CD4-positive, CD25-positive, alpha-beta regulatory T cell (primary cell): ENCODE measurements at regions not wholly inside any gene's neighbourhood (a gene's known extent, or its start where the extent isn't known, plus 50 kb on each side); places are given as distances from the start of the nearest gene placed in this dataset.

ENCODE experiments used
- ATAC-seq, 2 donors: fragments of 150-1000 bp; cut with Tn5 transposase; one replicate each; pipeline ENCODE4 v1.10.0; 2021; ENCODE audit warnings: low read depth in 2 of 2, moderate number of reproducible peaks in 2 of 2, moderate library complexity in 1 of 2
- DNase-seq, 3 donors: peaks; one replicate each; pipeline versions ENCODE4 v3.0.0 to v3.0.0-alpha.2; 2012 to 2022; ENCODE audit warnings: mixed read lengths in 1 of 3
- H3K27ac ChIP-seq: one replicate; pipeline ENCODE4 v1.7.0; 2013; ENCODE audit warnings: mild to moderate bottlenecking, low read length; ENCODE audit not compliant: insufficient read depth, poor library complexity, severe bottlenecking
- H3K27me3 ChIP-seq: one replicate; pipeline ENCODE4 v1.7.0; 2013; ENCODE audit warnings: low read length; ENCODE audit not compliant: control insufficient read depth, insufficient read depth
- H3K36me3 ChIP-seq: one replicate; pipeline ENCODE4 v1.7.0; 2013; ENCODE audit warnings: mild to moderate bottlenecking, low read length, moderate library complexity; ENCODE audit not compliant: control insufficient read depth, insufficient read depth
- H3K4me1 ChIP-seq: 2 replicates; pipeline ENCODE4 v1.7.0; 2013; ENCODE audit warnings: mild to moderate bottlenecking, low read length; ENCODE audit not compliant: insufficient read depth, control insufficient read depth, poor library complexity, severe bottlenecking
- H3K4me3 ChIP-seq: one replicate; pipeline ENCODE4 v1.7.0; 2013; ENCODE audit warnings: low read depth, mild to moderate bottlenecking, low read length, moderate library complexity
- H3K9me3 ChIP-seq, 2 experiments: 1 replicate in 1 of 2; 2 replicates in 1 of 2; pipeline ENCODE4 v1.7.0; 2013; ENCODE audit warnings: low read length in 2 of 2, mild to moderate bottlenecking in 1 of 2, moderate library complexity in 1 of 2; ENCODE audit not compliant: control insufficient read depth in 2 of 2
- H3K27ac Mint-ChIP-seq, 3 donors: one replicate each; pipeline ENCODE4 v1.8.0; 2020 to 2022; ENCODE audit warnings: mild to moderate bottlenecking in 3 of 3, mixed read lengths in 3 of 3, moderate library complexity in 2 of 3
- H3K27me3 Mint-ChIP-seq: one replicate; pipeline ENCODE4 v1.8.0; 2022; ENCODE audit warnings: mild to moderate bottlenecking, mixed read lengths
- H3K36me3 Mint-ChIP-seq: one replicate; pipeline ENCODE4 v1.8.0; 2020; ENCODE audit warnings: mixed read lengths
- H3K4me1 Mint-ChIP-seq, 4 donors: one replicate each; pipeline ENCODE4 v1.8.0; 2020 to 2022; ENCODE audit warnings: mixed read lengths in 4 of 4, mild to moderate bottlenecking in 1 of 4
- H3K4me3 Mint-ChIP-seq, 4 donors: one replicate each; pipeline ENCODE4 v1.8.0; 2020 to 2022; ENCODE audit warnings: mild to moderate bottlenecking in 4 of 4, mixed read lengths in 4 of 4, moderate library complexity in 3 of 4
- H3K9me3 Mint-ChIP-seq, 7 donors: one replicate each; pipeline ENCODE4 v1.8.0; 2020 to 2022; ENCODE audit warnings: mixed read lengths in 7 of 7, mild to moderate bottlenecking in 3 of 7, moderate library complexity in 2 of 7

DNA sequence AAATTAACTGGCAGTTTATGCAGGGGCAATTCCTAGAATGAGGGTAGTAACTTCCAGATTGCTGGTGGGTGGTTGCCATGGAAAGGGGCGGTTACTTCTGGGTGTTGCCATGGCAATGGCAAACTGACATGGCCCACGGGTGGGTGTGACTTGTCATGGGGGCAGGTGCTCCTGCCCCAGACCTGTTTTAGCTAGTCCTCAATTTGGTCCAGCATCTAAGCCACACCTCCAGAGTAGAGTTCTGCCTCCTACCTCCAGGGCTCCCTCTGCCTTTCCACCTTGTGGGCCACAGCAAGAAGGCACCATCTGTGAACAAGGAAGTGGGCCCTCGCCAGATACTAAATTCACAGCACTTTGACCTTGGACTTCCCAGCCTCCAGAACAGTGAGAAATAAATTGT, 148.7 kb downstream of the TFCP2L1 start:
- no peaks in the 10 kb centered on the region for H3K27me3 Mint-ChIP-seq
- no peaks in the 10 kb centered on the region for H3K4me1 Mint-ChIP-seq
- H3K4me3 Mint-ChIP-seq, result no peak overlapping the region
- H3K36me3 Mint-ChIP-seq, result no peaks in the 10 kb centered on the region
- H3K4me1 ChIP-seq, result no peaks in the 10 kb centered on the region
- H3K27me3 ChIP-seq, result no peaks in the 10 kb centered on the region
- ATAC-seq (no peak), DNase-seq (peak in 1 of 3 donors; percentile 1)
- H3K4me3 ChIP-seq, result no peak overlapping the region
- no peaks in the 10 kb centered on the region for H3K9me3 ChIP-seq
- H3K9me3 Mint-ChIP-seq, result peaks cover 0 to 7% (median 0%) of the 10 kb centered on the region in 7 donors
- H3K27ac ChIP-seq, result no peak overlapping the region
- H3K27ac Mint-ChIP-seq, result no peak overlapping the region
- no peaks in the 10 kb centered on the region for H3K36me3 ChIP-seq

GRCh38 chr2:121137571-121137970, 147.4 kb downstream of the TFCP2L1 start:
- H3K27ac Mint-ChIP-seq, result no peak overlapping the region
- no peaks in the 10 kb centered on the region for H3K4me1 Mint-ChIP-seq

GRCh38 chr2:121140734-121141133, 144.3 kb downstream of the TFCP2L1 start:
- H3K4me3 Mint-ChIP-seq, result no peak overlapping the region
- H3K36me3 Mint-ChIP-seq, result no peaks in the 10 kb centered on the region
- ATAC-seq (no peak), DNase-seq (no peak)
- no peak overlapping the region for H3K27ac ChIP-seq
- no peaks in the 10 kb centered on the region for H3K27me3 Mint-ChIP-seq
- H3K4me3 ChIP-seq, result no peak overlapping the region
- H3K9me3 Mint-ChIP-seq, result peaks cover 0 to 6% (median 2%) of the 10 kb centered on the region in 7 donors
- no peak overlapping the region for H3K27ac Mint-ChIP-seq
- no peaks in the 10 kb centered on the region for H3K4me1 ChIP-seq
- no peaks in the 10 kb centered on the region for H3K36me3 ChIP-seq
- H3K9me3 ChIP-seq, result no peaks in the 10 kb centered on the region
- H3K27me3 ChIP-seq, result no peaks in the 10 kb centered on the region
- no peaks in the 10 kb centered on the region for H3K4me1 Mint-ChIP-seq

More at GRCh38 chr2:121137571-121137970, 147.4 kb downstream of the TFCP2L1 start:
- DNase-seq (no peak), ATAC-seq (no peak)
- Histone ChIP-seq H3K27me3 (no peaks in the 10 kb centered on the region), H3K9me3 (no peaks in the 10 kb centered on the region), H3K36me3 (no peaks in the 10 kb centered on the region), H3K4me1 (no peaks in the 10 kb centered on the region), H3K27ac (no peak overlapping the region), H3K4me3 (no peak overlapping the region)
- Mint-ChIP-seq H3K36me3 (no peaks in the 10 kb centered on the region), H3K4me3 (no peak overlapping the region), H3K27me3 (no peaks in the 10 kb centered on the region), H3K9me3 (peaks cover 0 to 7% (median 0%) of the 10 kb centered on the region in 7 donors)

DNA sequence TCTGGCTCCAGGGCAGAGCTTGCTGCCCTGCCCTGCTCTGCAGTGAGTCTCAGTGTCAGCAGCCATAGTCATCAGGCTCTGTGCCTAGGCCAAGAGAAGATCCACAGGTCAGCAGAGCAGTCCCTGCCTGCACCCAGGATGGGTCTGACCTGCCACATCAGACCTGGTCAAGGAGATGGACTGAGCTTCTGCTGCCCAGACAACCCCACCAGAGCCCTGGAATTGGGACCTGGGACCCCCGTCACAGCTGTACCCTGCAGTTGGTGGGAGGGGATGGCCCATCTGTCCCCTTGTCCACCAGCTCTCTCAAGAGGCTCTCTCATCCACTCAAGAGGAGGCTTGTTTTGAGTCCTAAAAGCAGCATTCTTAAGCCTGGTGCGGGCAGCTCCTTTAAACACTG, 142.6 kb downstream of the TFCP2L1 start:
- Mint-ChIP-seq H3K27ac (no peak overlapping the region), H3K4me1 (no peaks in the 10 kb centered on the region), H3K36me3 (no peaks in the 10 kb centered on the region), H3K27me3 (no peaks in the 10 kb centered on the region), H3K9me3 (peaks cover 0 to 5% (median 2%) of the 10 kb centered on the region in 7 donors), H3K4me3 (no peak overlapping the region)
- no peaks in the 10 kb centered on the region for H3K36me3 ChIP-seq
- no peak overlapping the region for H3K27ac ChIP-seq
- DNase-seq (no peak), ATAC-seq (no peak)
- H3K9me3 ChIP-seq, result no peaks in the 10 kb centered on the region
- no peaks in the 10 kb centered on the region for H3K27me3 ChIP-seq
- H3K4me1 ChIP-seq, result no peaks in the 10 kb centered on the region
- no peak overlapping the region for H3K4me3 ChIP-seq

DNA sequence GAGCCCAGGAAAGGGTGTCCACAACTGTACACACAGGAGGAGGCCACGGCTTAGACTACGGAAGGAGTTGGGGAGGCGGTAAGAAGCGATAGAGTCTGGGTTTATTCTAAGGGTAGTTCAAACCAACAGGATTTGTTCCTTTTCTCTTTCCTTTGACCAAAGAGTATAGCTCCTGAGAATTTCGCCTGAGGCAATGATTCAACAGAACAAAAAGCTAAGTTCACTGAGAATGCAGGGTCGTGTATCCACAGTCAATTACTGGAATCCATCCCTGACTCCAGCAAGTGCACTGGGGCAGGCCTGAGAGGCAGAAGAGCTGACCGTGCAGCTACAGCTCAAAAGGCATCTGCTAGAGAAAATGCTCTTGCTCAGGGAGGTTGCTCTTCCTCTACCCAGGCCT, 140.9 kb downstream of the TFCP2L1 start:
- DNase-seq (no peak), ATAC-seq (no peak)
- Mint-ChIP-seq H3K4me1 (no peaks in the 10 kb centered on the region), H3K27me3 (no peaks in the 10 kb centered on the region), H3K9me3 (peaks cover 0 to 4% (median 2%) of the 10 kb centered on the region in 7 donors), H3K36me3 (no peaks in the 10 kb centered on the region), H3K4me3 (no peak overlapping the region), H3K27ac (no peak overlapping the region)
- Histone ChIP-seq H3K36me3 (no peaks in the 10 kb centered on the region), H3K27ac (no peak overlapping the region), H3K4me1 (no peaks in the 10 kb centered on the region), H3K4me3 (no peak overlapping the region), H3K27me3 (no peaks in the 10 kb centered on the region), H3K9me3 (no peaks in the 10 kb centered on the region)

DNA sequence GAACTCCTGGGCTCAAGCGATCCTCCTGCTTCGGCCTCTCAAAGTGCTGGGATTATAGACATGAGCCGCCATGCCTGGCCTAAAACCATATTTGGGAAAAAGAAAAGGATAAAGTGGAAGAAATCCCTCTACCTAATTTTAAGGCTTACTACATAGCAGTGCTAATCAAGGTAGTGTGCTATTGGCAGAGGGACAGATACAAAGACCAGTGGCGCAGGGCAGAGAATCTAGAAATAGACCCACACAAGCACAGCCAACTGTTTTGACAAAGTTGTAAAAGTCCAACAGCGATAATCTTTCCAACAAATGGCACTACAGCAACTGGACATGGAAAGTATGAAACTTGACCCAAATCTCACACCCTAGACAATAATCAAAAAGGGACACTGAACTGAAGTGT, 138.4 kb downstream of the TFCP2L1 start:
- H3K27me3 Mint-ChIP-seq, result no peaks in the 10 kb centered on the region
- H3K4me3 Mint-ChIP-seq, result no peak overlapping the region
- Histone ChIP-seq H3K4me1 (no peaks in the 10 kb centered on the region), H3K27ac (no peak overlapping the region), H3K9me3 (no peaks in the 10 kb centered on the region), H3K27me3 (no peaks in the 10 kb centered on the region), H3K36me3 (no peaks in the 10 kb centered on the region), H3K4me3 (no peak overlapping the region)
- no peaks in the 10 kb centered on the region for H3K4me1 Mint-ChIP-seq
- DNase-seq, result no peak
- no peak overlapping the region for H3K27ac Mint-ChIP-seq
- peaks cover 0 to 2% (median 0%) of the 10 kb centered on the region in 7 donors for H3K9me3 Mint-ChIP-seq
- H3K36me3 Mint-ChIP-seq, result no peaks in the 10 kb centered on the region
- ATAC-seq, result no peak

DNA sequence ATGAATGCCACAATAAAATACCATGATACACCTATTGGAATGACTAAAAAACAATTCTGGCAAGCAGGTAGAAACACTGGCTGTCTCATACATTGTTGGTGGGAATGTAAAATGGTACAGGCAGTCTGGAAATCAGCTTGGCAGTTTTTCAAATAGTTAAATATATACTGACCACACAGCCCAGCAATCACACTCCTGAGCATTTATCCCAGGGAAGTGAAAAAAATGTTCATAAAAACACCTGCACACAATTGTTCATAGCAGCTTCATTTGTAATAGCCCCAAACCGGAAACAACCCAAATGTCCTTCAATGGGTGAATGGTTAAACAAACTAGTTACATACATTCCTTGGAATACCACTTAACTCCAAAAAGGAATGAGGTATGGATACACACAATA, 137.2 kb downstream of the TFCP2L1 start:
- no peak overlapping the region for H3K27ac Mint-ChIP-seq
- no peak for DNase-seq
- H3K4me1 Mint-ChIP-seq, result no peaks in the 10 kb centered on the region
- H3K36me3 ChIP-seq, result no peaks in the 10 kb centered on the region
- no peak overlapping the region for H3K27ac ChIP-seq
- no peaks in the 10 kb centered on the region for H3K36me3 Mint-ChIP-seq
- no peak overlapping the region for H3K4me3 ChIP-seq
- H3K4me3 Mint-ChIP-seq, result no peak overlapping the region
- H3K9me3 ChIP-seq, result no peaks in the 10 kb centered on the region
- peaks cover 0 to 2% (median 0%) of the 10 kb centered on the region in 7 donors for H3K9me3 Mint-ChIP-seq
- no peak for ATAC-seq
- no peaks in the 10 kb centered on the region for H3K27me3 Mint-ChIP-seq
- no peaks in the 10 kb centered on the region for H3K4me1 ChIP-seq
- H3K27me3 ChIP-seq, result no peaks in the 10 kb centered on the region

GRCh38 chr2:121148481-121148880, 136.5 kb downstream of the TFCP2L1 start:
- no peak for ATAC-seq

More at GRCh38 chr2:121148481-121148880, 136.5 kb downstream of the TFCP2L1 start:
- Mint-ChIP-seq H3K27me3 (no peaks in the 10 kb centered on the region), H3K4me1 (no peaks in the 10 kb centered on the region), H3K9me3 (peaks cover 0 to 5% (median 0%) of the 10 kb centered on the region in 7 donors), H3K36me3 (no peaks in the 10 kb centered on the region), H3K27ac (no peak overlapping the region), H3K4me3 (no peak overlapping the region)
- Histone ChIP-seq H3K36me3 (no peaks in the 10 kb centered on the region), H3K27me3 (no peaks in the 10 kb centered on the region), H3K27ac (no peak overlapping the region), H3K9me3 (no peaks in the 10 kb centered on the region), H3K4me1 (no peaks in the 10 kb centered on the region), H3K4me3 (no peak overlapping the region)
- no peak for DNase-seq
